Vagina (tissue), 2 donors: ENCODE measurements at regions not wholly inside any gene's neighbourhood (a gene's known extent, or its start where the extent isn't known, plus 50 kb on each side); places are given as distances from the start of the nearest gene placed in this dataset.

Experiments used
- POLR2AphosphoS5 ChIP-seq, 2 donors: sonication (generic); formaldehyde crosslinking; IDR thresholded peaks; one replicate each; pipeline ENCODE4 v1.9.0; 2017; ENCODE audit warnings: antibody characterized with exemption in 2 of 2, mild to moderate bottlenecking in 2 of 2, low read depth in 1 of 2; ENCODE audit not compliant: insufficient read depth in 1 of 2
- TF ChIP-seq, protein P1 (sequence below), 3 experiments: fragments of 450-650 bp in 2 of 3; fragments of 200-600 bp in 1 of 3; sonication (generic) in 1 of 3; IDR thresholded peaks; one replicate each; pipeline ENCODE4 v1.5.1; 2017 to 2019; ENCODE audit warnings: antibody characterized with exemption in 3 of 3, mild to moderate bottlenecking in 2 of 3, moderate library complexity in 2 of 3

- TF ChIP-seq, protein P1, sequence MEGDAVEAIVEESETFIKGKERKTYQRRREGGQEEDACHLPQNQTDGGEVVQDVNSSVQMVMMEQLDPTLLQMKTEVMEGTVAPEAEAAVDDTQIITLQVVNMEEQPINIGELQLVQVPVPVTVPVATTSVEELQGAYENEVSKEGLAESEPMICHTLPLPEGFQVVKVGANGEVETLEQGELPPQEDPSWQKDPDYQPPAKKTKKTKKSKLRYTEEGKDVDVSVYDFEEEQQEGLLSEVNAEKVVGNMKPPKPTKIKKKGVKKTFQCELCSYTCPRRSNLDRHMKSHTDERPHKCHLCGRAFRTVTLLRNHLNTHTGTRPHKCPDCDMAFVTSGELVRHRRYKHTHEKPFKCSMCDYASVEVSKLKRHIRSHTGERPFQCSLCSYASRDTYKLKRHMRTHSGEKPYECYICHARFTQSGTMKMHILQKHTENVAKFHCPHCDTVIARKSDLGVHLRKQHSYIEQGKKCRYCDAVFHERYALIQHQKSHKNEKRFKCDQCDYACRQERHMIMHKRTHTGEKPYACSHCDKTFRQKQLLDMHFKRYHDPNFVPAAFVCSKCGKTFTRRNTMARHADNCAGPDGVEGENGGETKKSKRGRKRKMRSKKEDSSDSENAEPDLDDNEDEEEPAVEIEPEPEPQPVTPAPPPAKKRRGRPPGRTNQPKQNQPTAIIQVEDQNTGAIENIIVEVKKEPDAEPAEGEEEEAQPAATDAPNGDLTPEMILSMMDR (IDR thresholded peaks at IDR 0.05), result no peak
- no peak for TF ChIP-seq POLR2AphosphoS5 (IDR thresholded peaks at IDR 0.05; ENCODE audit: insufficient read depth in 1 of 2, low read depth in 1 of 2)
Measured at GRCh38 chr2:195307751-195308150, 349.3 kb upstream of the SLC39A10 start.
